GM18520 (cell line): ENCODE measurements at regions not wholly inside any gene's neighbourhood (a gene's known extent, or its start where the extent isn't known, plus 50 kb on each side); places are given as distances from the start of the nearest gene placed in this dataset.
A peak's percentile ranks its signal among the peaks of the same experiment; 100 is the strongest.
"Not testable (repeated sequence)": the region's sequence is repeated elsewhere in the genome, so short reads cannot be mapped to it uniquely, and the experiment has no call there.

Experiments
- ATAC-seq: cut with Tn5 transposase; IDR thresholded peaks from one replicate; pipeline ENCODE4 v1.9.1; 2021; ENCODE audit not compliant: unreplicated experiment

GRCh38 chr6:165850434-165851019, 187.5 kb upstream of the PDE10A start:
- ATAC-seq = peak; percentile 72

GRCh38 chr6:165849534-165850430, 186.7 kb upstream of the PDE10A start:
- no peak for ATAC-seq

GRCh38 chr6:165848086-165848426, 185.0 kb upstream of the PDE10A start:
- ATAC-seq = no peak

- ATAC-seq = no peak
Observed at GRCh38 chr6:165847407-165848085, 184.5 kb upstream of the PDE10A start.

GRCh38 chr6:165846123-165846966, 183.3 kb upstream of the PDE10A start:
- ATAC-seq = no peak

- no peak for ATAC-seq
Observed at GRCh38 chr6:165845493-165845892, 182.5 kb upstream of the PDE10A start.

- no peak for ATAC-seq
Observed at GRCh38 chr6:165844801-165845364, 181.8 kb upstream of the PDE10A start.

- no peak for ATAC-seq
Observed at GRCh38 chr6:165844232-165844631, 181.2 kb upstream of the PDE10A start.

GRCh38 chr6:165843568-165844113, 180.6 kb upstream of the PDE10A start:
- no peak for ATAC-seq

GRCh38 chr6:165843121-165843520, 180.1 kb upstream of the PDE10A start:
- no peak for ATAC-seq

- no peak for ATAC-seq
Observed at GRCh38 chr6:165842281-165842936, 179.4 kb upstream of the PDE10A start.

- no peak for ATAC-seq
Observed at GRCh38 chr6:165841153-165841558, 178.1 kb upstream of the PDE10A start.

- ATAC-seq = no peak
Observed at GRCh38 chr6:165837948-165838745, 175.1 kb upstream of the PDE10A start.

GRCh38 chr6:165836648-165837047, 173.6 kb upstream of the PDE10A start:
- not testable (repeated sequence) for ATAC-seq

GRCh38 chr6:165835410-165835851, 172.4 kb upstream of the PDE10A start:
- no peak for ATAC-seq

GRCh38 chr6:165834613-165835259, 171.7 kb upstream of the PDE10A start:
- no peak for ATAC-seq

- ATAC-seq = no peak
Observed at GRCh38 chr6:165833355-165833754, 170.3 kb upstream of the PDE10A start.

GRCh38 chr6:165831812-165832510, 168.9 kb upstream of the PDE10A start:
- no peak for ATAC-seq
